ENCODE measurements at regions not wholly inside any gene's neighbourhood (a gene's known extent, or its start where the extent isn't known, plus 50 kb on each side); places are given as distances from the start of the nearest gene placed in this dataset.
"Not testable (repeated sequence)": the region's sequence is repeated elsewhere in the genome, so short reads cannot be mapped to it uniquely, and the experiment has no call there.

GRCh38 chr9:80692751-80693150, 996.6 kb downstream of the TLE1 start:
- DNase-seq: no peak

GRCh38 chr9:80691229-80691628, 998.1 kb downstream of the TLE1 start:
- no peak for DNase-seq

GRCh38 chr9:80690349-80690939, 998.9 kb downstream of the TLE1 start:
- no peak for DNase-seq

- no peak for DNase-seq
Measured at GRCh38 chr9:80679916-80680315, 1009.4 kb downstream of the TLE1 start.

- DNase-seq: no peak
Measured at GRCh38 chr9:80678906-80679305, 1010.4 kb downstream of the TLE1 start.

- DNase-seq: peak; percentile 25
Measured at GRCh38 chr9:80673496-80673895, 1015.9 kb downstream of the TLE1 start.

- no peak for DNase-seq
Measured at GRCh38 chr9:80665479-80665878, 1023.9 kb downstream of the TLE1 start.

- no peak for DNase-seq
Measured at GRCh38 chr9:80664327-80665210, 1024.8 kb downstream of the TLE1 start.

GRCh38 chr9:80659751-80660150, 1029.6 kb downstream of the TLE1 start:
- not testable (repeated sequence) for DNase-seq

- DNase-seq: no peak
Measured at GRCh38 chr9:80651044-80651443, 1038.3 kb downstream of the TLE1 start.

GRCh38 chr9:80649496-80649895, 1039.9 kb downstream of the TLE1 start:
- no peak for DNase-seq

GRCh38 chr9:80649001-80649420, 1040.3 kb downstream of the TLE1 start:
- peak; percentile 9 for DNase-seq

- no peak for DNase-seq
Measured at GRCh38 chr9:80648336-80648735, 1041.0 kb downstream of the TLE1 start.

- DNase-seq: no peak
Measured at GRCh38 chr9:80646211-80646610, 1043.1 kb downstream of the TLE1 start.

GRCh38 chr9:80644044-80644443, 1045.3 kb downstream of the TLE1 start:
- no peak for DNase-seq

- DNase-seq: no peak
Measured at GRCh38 chr9:80635065-80635464, 1054.3 kb downstream of the TLE1 start.

- DNase-seq: no peak
Measured at GRCh38 chr9:80632041-80632440, 1057.3 kb downstream of the TLE1 start.

GRCh38 chr9:80622508-80622907, 1050.7 kb downstream of the TLE4 start:
- DNase-seq: no peak

GRCh38 chr9:80619356-80619755, 1047.6 kb downstream of the TLE4 start:
- no peak for DNase-seq

- DNase-seq: peak; percentile 57
Measured at GRCh38 chr9:80615964-80616363, 1044.2 kb downstream of the TLE4 start.

- no peak for DNase-seq
Measured at GRCh38 chr9:80605793-80606192, 1034.0 kb downstream of the TLE4 start.

GRCh38 chr9:80605129-80605528, 1033.4 kb downstream of the TLE4 start:
- peak; percentile 71 for DNase-seq

- DNase-seq: no peak
Measured at GRCh38 chr9:80602291-80602690, 1030.5 kb downstream of the TLE4 start.

- DNase-seq: no peak
Measured at GRCh38 chr9:80596579-80596978, 1024.8 kb downstream of the TLE4 start.
